NCI-H748 (cell line): ENCODE measurements at regions not wholly inside any gene's neighbourhood (a gene's known extent, or its start where the extent isn't known, plus 50 kb on each side); places are given as distances from the start of the nearest gene placed in this dataset.

ENCODE experiments used
- DNase-seq: peaks from one replicate; lab custom pipeline; 2025; ENCODE audit not compliant: unreplicated experiment; lab: John Stamatoyannopoulos, UW

DNA sequence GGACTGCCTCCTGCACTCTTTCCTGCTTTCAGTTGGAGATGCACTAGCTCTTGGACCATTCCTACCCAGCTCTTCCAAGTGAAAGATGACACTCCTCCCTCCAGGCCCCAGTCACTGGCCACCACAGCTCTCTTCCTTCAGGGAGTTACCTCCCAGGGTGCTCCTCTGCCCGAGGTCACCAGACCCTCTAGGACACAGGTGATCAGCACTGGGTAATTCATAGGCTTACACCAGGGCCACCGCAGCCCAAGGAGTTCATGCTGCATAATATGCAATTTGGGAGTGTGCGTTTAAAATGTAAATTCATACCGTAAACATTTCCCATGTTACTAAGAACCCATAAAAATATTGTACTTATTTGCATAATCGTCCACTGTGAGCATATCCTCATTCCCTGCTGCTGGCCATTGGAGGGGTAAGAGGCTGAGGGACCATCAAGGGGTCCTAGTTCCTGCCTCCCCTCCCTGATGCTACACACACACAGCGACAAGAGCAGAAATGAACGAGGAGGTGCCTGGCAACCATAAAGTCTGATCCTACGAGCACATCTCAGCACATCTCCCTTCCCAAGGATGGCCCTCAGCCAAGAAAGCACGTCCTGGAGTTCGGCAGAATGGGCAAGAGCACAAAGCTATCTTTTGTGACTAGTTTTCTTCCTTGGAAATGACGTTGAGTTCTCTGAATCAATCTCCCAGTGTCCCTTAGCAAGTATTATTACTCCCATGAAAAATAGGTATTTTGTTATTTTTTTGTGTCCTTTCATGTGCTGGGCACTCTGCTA lies 222.9 kb upstream of the RAB4A start:
- no peak for DNase-seq

DNA sequence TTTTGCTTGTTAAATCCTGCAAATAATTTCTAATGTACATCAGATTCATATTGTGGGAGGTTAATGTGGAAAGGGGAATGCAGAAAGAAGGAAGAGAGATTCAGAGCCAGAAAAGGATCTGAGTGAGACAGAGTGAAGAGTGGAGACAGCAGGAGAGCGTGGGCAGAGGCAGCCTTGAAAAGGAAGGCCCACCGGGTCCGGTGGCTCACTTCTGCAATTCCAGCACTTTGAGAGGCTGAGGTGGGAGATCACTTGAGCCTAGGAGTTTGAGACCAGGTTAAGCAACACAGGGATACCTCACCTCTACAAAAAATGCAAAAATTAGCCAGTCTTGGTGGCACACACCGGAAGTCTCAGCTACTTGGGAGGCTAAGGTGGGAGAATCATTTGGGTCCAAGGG lies 222.0 kb upstream of the RAB4A start:
- no peak for DNase-seq

DNA sequence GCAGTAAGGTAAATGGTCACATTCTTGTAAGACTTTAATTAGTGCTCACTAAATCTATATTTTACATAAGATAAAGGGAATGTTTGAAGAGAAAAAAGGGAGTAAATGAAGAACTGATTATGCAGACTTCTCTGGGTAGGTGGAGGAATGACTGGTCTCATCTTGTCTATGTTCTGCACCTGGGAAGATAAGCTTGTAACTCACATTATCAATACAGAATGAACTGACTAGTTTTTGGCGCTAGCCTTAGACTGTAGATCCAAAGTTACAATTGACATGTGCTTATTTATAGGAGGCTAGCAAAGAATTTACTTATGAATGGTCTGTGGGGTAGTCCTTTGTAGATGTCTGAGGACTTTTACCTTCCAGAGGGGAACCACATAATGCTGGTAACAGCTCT lies 214.9 kb upstream of the RAB4A start:
- DNase-seq, result no peak

DNA sequence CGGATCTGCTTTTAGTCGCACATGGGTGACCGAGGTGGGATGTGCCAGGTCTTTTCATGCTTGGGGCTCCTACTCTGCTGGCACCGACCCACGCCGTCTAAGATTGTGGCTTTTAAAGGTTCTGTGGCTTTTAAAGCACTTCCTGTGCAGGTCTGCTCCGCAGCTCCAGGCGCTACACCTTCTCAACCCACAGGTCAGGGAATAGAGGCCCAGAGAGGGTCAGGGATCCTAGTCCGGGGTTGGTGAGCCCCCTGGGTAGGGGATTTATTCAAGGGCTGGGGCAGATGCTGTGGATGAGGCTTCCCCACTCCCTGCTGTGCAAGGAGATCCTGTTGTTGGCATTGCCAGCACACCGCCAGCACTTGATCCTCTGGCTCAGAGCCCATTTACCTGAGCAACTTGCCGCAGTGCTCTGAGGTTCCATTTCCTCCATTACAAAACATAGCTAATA lies 212.8 kb upstream of the RAB4A start:
- peak; percentile 9 for DNase-seq

DNA sequence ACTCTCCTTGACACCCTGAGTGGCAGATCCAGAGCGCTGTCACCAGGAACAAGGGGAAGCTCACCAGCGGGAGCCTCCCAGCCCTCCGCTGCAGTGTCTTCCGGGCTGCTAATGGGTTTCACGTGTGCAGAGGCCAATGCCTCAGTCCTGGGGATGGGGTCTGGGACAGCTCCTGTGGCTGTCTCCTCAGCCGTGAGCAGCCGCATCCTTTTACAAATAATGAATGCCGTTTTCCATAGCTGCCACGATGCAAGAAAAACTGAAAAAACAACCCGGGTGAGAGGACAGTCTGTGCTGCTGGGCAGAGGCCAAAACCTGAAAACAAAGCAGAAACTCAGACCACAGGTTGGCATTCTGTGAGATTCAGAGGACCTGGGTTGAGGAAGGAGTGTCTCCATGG lies 212.2 kb upstream of the RAB4A start:
- no peak for DNase-seq

DNA sequence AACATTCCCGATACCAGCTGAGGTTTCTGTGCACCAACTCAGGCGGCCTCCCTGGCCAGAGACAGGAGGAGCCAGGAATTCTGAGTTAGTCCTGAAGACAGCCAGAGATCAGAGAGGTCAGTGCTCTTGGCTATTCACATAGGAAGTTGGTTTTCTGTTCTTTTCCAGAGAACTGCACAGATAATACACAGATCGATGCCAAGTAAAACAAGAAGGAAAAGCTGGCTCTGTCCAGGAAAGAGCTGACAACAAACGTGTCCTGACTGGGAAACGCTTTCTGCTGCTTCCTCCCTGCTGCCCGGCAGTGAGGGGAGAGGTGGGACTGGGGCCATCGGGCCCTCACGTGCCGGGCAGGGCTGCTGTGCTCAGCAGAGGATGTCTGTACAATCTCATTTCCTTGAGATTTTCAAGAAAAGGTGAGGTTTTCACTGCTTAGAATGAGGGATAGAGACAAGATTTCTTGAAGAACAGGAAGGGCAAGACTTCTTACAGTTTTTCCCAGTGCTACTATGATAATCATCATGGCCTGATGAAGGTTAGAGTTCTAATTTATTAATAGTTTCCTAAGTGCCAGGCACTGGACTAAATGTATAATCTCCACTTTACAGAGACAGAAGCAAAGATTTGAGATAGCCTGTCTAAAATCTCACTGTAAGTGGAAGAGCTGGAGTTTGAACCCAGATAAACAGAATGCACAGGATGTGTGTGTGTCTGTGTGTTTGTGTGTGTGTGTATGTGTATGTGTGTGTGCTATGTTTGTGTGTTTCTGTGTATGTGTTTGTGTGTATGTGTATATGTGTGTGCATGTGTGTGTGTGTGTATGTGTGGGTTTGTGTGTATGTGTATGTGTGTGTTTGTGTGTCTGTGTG lies 211.0 kb upstream of the RAB4A start:
- DNase-seq, result no peak

DNA sequence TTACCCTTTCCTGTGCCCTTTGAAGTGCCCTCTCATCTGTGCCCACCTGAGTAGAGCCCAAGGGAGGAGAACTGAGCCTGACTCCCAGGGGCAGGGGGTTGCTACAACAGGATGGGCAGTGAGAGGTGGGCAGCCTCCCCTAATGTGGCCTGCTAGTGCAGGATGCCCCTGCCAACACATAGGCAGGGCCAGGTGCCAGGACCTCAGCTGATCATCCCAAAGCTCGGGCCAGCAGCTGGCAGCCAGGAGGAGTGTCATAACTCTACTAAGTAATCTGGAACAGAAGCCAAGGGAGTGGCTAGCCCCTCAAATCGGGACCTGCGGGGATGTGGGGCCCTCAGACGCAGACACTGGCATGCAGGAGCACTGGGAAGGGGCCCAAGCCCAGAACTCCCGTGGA lies 208.8 kb upstream of the RAB4A start:
- DNase-seq, result no peak

DNA sequence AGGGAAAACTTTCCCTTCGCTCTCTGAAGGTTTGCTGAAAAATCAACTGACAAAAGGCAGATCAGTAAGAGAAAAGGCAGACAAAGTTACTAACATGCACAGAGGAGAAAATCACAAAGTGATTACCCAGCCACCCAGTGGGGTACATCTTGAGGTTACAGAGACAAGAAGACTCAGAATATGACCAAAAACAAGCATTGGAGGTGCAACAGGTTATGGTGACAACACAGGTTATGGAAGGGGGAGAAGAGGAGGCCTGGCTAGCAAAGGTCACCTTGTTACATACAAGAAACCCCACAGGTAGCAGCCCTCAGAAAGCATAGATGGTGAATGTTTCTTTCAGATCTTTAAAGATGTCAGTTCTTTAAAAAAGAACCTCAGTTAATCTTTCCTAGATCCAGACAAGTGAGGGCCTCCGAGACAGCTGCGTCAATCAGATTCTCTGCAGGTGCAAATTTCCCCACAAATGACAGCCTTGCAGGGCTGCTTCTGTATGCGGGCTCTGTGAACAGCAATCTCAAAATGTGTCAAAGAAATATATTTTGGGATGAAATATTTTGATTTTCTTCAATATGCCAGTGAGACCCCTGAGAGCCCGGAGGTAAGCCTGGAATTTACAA lies 207.6 kb upstream of the RAB4A start:
- DNase-seq, result no peak

DNA sequence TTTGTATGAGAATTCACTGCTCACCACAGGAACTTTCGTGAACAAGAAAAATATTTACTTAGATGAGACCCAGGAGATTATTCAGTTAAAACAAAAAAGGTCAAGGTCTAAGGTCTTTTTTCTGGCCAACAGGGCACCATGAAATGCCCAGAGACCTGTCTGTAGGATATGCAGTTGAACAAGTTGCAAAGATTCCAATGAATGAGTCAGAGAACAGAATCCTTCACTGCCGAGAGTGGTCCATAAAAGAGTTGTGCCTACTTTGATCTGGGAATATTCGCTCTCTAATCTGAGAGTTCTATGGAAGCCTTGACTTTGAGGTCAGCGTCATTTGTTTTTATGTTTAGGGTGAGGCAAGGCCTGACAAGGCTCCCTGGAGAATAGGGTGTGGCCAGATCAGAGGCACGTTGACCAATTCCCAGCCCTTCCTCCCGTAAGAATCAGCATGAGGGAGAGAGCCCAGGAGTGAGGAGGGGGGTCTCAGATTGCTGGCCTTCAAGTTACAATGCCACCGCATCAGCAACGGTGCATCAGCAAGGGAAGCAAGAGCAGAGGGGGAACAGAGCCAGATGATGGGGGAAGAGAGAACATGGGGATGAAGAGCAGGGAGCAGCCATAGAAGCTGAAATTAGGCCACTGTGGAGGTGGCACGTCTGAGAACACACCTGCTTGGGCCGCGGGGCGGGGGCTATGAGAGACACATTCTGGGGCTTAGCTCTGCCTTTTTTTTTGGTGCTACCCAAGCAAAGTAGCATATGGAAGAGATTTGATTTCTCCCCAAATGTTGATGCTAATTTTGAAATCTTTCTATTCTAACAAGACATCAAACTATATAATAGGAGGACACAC lies 206.4 kb upstream of the RAB4A start:
- no peak for DNase-seq

DNA sequence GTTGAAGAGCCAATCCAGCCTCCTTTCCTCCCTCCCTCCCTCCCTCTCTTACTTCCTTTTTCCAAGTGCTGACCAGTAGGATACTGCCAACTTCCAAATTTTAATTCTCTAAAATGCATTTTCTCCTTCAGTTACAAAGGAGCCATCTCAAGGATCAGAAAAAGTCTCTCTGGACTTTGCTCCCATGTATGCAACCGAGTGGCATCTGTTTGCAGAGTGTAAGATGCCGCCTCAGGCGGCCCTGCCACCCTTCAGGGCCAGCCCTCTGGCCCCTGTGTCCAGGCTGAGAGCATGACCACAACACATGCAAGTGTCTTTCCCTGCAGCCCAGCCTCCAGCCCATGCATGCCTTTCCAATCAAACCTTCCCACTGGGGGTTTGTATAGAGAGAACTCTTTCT lies 205.3 kb upstream of the RAB4A start:
- DNase-seq, result no peak

DNA sequence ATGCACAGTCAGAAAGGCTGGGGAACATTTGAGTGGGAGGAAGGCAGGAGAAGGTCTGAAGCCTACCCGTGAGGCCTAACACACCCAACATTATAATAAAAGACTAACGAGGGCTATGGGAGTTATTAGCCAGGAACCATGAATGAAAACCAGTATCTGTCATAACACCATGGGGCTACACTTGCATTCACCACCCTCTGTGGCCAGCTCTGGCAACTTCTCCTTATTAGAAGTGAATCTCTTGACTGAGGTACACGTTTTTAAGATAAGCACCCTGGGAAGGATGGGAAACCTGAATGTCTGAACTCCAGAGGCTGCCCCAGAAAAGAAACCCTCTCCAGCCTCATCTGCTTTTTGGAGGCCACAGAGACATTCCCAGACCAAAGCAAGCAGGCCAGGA lies 204.3 kb upstream of the RAB4A start:
- DNase-seq, result no peak

DNA sequence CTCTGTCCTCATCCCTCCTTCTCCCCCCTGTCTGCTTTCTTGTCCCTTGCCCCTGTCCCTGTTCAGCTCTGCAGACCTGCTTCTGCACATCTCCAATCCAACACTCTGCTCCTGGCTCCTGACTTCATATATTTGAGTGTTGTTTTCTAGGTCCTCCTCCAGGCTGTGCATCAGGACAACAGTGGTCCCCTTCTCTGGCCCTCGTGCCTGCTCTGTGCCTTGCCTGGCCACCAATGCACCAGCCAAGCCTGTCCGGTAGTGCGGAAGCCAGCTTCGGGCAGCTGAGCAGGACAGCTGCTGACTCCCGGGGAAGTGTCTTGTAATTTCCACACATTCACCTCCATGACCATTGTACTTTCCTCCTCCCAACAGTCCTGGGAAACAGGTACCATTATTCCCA lies 203.4 kb upstream of the RAB4A start:
- DNase-seq, result no peak

DNA sequence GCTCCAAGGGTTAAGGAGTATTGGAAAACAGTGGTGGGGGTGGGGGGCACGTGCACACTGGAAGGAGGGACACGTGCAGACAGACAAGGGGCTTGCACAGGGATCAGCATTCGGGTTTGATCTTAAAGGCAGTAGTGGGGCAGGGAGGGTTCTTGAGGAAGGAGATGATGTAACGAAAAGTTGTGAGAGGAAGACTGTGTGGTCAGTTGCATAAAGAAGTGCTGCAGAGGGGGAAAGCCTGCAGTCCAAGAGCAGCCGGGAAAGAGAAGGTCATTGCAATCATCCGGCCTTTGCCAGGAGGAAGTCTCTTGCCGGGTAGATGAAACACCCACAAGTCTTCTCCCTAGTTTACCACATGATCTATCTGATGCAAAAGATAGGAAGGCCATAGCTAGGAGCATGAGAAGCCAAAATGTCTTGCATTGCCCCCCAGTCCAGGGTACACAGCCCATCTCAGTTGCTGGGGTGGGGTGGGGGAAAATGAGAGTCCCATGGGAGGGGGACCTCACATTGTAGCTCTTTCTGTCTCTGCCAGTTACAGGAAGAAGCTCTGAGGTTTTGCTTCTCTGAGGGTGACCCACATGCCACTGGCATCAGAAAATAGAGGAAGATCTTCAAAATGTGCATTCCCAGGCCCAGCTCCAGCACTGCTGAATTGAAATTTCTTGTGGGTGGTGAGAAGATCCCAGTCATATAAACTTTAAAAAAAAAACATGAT lies 202.5 kb upstream of the RAB4A start:
- no peak for DNase-seq

DNA sequence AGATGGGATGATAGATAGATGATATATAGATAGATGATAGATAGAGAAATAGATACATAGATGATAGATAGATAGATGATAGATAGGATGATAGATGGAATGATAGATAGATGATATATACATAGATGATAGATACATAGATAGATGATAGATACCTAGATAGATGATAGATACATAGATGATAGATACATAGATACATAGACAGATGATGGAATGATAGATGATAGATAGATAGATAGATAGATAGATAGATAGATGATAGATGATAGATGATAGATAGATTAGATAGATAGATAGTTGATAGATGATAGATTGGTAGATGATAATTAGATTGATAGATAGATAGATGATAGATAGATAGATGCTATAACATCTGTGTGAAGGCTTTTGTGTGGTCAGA lies 201.7 kb upstream of the RAB4A start:
- DNase-seq, result no peak

DNA sequence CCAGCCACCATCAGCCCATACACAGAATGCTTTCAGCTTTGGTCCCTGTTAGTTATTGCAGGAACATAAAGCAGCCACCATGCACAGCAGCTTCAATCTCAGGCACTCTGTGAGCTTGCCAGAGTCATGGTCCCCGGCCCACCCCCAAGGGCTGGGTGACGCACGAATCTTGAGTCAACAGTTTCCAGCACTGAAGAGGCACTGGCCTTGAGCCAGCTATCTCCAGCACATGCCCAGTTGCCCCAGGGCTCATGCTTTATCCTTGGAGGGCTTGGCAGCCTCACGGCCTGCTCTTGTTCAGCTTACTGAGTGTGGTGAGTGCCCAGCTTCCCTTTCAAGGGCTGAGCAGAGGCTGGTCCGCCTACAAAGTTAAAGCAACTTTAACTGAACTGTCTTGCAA lies 200.7 kb upstream of the RAB4A start:
- DNase-seq, result peak; percentile 86

DNA sequence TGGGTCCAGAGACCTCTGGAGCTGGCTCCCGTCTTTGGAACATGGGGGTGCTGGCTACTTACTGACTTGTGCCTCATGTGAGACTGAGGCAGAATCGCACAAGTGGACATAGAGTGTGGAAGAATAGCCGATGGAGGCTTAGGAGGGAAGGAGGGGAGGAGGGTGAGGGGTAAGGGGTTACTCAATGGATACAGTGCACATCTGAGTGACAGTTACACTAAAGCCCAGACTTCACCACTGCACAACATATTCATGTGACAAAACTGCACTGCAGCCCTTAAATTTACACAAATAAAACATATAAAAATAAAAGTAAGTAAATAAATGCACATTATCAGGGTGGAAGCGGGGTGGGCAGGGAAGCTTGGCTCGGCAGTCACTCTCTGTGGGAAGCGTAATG lies 197.7 kb upstream of the RAB4A start:
- DNase-seq, result no peak

DNA sequence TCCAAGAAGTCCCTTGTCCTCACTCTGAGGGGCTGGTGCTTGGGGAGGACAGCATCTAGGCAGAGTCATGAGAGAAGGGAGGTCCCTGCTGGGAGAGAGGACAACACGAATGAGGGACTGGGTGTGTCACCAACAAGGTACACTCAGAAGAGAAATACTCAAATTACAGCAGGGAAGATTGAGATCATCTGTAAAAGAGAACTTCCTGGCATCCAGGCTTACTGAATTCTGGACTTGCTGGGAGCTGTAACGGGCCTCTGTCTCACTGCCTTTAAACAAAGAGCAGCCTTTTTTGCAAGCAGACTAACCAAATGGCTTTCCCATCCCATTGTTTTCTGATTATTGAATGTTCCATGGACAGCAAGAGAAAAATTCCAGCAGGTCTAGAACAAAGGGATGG lies 195.7 kb upstream of the RAB4A start:
- peak; percentile 37 for DNase-seq

DNA sequence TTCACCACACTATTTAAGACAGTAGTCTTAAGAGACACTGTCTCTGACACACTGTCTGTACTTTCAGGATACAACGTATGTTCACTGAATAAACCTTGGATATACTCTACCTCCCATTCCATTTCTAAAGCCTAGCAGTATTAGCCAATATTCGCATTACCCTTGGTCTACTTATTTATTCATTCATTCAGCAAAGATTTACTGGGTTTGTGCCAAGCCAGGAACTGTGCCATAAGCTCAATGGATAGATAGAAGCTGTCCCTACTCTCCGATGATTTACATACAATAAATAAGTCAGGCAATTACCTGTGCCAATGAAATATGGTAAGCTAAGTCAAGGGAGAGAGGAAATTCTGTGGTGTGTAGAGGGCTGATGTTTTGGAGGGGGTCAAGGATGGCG lies 195.2 kb upstream of the RAB4A start:
- no peak for DNase-seq

DNA sequence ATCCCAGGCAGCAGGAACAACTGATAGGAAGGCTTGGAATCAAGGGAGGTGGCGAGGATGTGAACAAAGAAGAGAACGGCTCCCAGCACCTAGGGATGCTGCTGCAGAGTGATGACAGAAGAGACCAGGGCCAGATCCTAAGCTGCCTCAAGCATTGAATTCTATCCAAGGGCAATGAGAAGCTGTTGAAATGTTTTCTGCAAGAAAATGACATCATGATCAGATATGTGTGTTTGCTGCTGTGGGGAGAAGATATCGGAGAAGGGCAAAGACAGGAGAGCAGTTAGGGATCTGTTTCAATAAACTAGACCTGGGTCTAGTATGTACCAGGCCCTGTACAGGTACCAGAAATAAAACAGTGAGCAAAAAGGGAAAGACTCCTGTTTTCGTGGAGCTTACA lies 194.7 kb upstream of the RAB4A start:
- DNase-seq, result no peak

DNA sequence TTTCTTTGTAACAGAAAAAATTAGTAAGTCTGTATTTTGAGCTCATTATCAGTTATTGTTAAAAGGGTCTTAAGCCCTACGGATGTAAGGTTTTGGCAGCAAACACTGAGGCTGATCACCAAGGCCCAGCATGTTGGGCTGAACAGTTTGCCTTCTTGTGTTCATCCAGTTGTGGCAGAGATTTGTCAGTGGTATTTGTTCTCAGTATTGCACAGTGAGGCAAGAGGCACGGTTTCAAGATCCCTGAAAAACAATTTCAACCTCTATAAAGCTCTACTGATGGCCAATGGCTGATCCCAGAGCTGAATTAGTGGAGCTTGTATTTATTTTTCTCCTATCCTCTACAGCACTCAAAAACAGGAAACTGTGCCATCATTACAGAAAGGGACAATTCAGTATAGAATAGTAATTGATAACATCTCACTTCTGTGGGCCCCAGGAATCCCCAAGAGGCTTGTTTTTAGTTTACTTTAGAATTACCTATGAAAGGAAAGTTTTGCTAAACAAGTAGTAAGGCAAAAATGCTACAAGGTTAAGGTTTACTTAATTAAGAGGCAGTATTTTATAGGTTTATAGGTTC lies 191.8 kb upstream of the RAB4A start:
- DNase-seq, result peak; percentile 32
